Glutamatergic neuron (in vitro differentiated cells): ENCODE measurements at regions not wholly inside any gene's neighbourhood (a gene's known extent, or its start where the extent isn't known, plus 50 kb on each side); places are given as distances from the start of the nearest gene placed in this dataset.
A peak's percentile ranks its signal among the peaks of the same experiment; 100 is the strongest.
"Not testable (repeated sequence)": the region's sequence is repeated elsewhere in the genome, so short reads cannot be mapped to it uniquely, and the experiment has no call there.

Source experiments
- DNase-seq: peaks from one replicate; pipeline ENCODE4 v3.0.0; 2022
- H3K27ac Mint-ChIP-seq: one replicate; pipeline ENCODE4 v1.8.0; 2020; ENCODE audit warnings: mild to moderate bottlenecking, mixed read lengths, inconsistent platforms; ENCODE audit not compliant: unreplicated experiment
- H3K27me3 Mint-ChIP-seq: one replicate; pipeline ENCODE4 v1.8.0; 2020; ENCODE audit warnings: mild to moderate bottlenecking, moderate library complexity, mixed read lengths, inconsistent platforms; ENCODE audit not compliant: unreplicated experiment
- H3K36me3 Mint-ChIP-seq: one replicate; pipeline ENCODE4 v1.8.0; 2020; ENCODE audit warnings: mild to moderate bottlenecking, mixed read lengths, inconsistent platforms; ENCODE audit not compliant: unreplicated experiment
- H3K4me1 Mint-ChIP-seq: one replicate; pipeline ENCODE4 v1.8.0; 2020; ENCODE audit warnings: mild to moderate bottlenecking, low read depth, mixed read lengths, inconsistent platforms; ENCODE audit not compliant: unreplicated experiment
- H3K4me3 Mint-ChIP-seq: one replicate; pipeline ENCODE4 v1.8.0; 2020; ENCODE audit warnings: mild to moderate bottlenecking, mixed read lengths, inconsistent platforms; ENCODE audit not compliant: unreplicated experiment
- H3K9me3 Mint-ChIP-seq: one replicate; pipeline ENCODE4 v1.8.0; 2020; ENCODE audit warnings: mild to moderate bottlenecking, moderate library complexity, mixed read lengths, inconsistent platforms; ENCODE audit not compliant: unreplicated experiment
- CTCF ChIP-seq: fragments of 200-600 bp; sonication (generic); IDR thresholded peaks from one replicate; pipeline ENCODE4 v1.5.0; 2021; ENCODE audit not compliant: partially characterized antibody, unreplicated experiment

GRCh38 chr9:17888066-17888465 lies 309.2 kb downstream of the SH3GL2 start:
- DNase-seq: no peak
- peaks cover 19% of the 10 kb centered on the region for H3K4me1 Mint-ChIP-seq
- no peak overlapping the region for H3K27ac Mint-ChIP-seq
- H3K36me3 Mint-ChIP-seq: no peaks in the 10 kb centered on the region
- H3K9me3 Mint-ChIP-seq: peaks cover 2% of the 10 kb centered on the region
- peaks cover 2% of the 10 kb centered on the region for H3K27me3 Mint-ChIP-seq
- H3K4me3 Mint-ChIP-seq: no peak overlapping the region
- TF ChIP-seq CTCF: no peak

DNA sequence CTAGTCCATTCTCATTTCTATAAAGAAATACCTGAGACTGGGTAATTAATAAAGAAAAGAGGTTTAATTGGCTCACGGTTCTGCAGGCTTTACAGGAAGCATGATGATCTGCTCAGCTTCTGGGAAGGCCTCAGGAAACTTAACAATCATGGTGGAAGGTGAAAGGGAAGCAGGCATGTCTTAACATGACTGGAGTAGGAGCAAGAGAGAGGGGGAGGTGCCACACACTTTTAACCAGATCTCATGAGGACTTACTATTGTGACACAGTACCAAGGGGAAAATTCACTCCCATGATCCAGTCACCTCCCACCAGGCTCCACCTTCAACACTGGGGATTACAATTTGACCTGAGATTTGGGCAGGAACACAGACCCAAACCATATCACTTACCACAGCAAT lies 310.1 kb downstream of the SH3GL2 start:
- H3K4me3 Mint-ChIP-seq, H3K36me3 Mint-ChIP-seq, H3K9me3 Mint-ChIP-seq, H3K27ac Mint-ChIP-seq, H3K27me3 Mint-ChIP-seq, DNase-seq: not testable (repeated sequence)
- H3K4me1 Mint-ChIP-seq: peaks cover 19% of the 10 kb centered on the region

- Mint-ChIP-seq H3K4me1 (peaks cover 2% of the 10 kb centered on the region), H3K9me3 (no peaks in the 10 kb centered on the region), H3K27ac (no peak overlapping the region), H3K4me3 (no peak overlapping the region), H3K36me3 (no peaks in the 10 kb centered on the region), H3K27me3 (no peaks in the 10 kb centered on the region)
- TF ChIP-seq CTCF: no peak
- no peak for DNase-seq
Observed at GRCh38 chr9:17894501-17895160, 315.8 kb downstream of the SH3GL2 start.

DNA sequence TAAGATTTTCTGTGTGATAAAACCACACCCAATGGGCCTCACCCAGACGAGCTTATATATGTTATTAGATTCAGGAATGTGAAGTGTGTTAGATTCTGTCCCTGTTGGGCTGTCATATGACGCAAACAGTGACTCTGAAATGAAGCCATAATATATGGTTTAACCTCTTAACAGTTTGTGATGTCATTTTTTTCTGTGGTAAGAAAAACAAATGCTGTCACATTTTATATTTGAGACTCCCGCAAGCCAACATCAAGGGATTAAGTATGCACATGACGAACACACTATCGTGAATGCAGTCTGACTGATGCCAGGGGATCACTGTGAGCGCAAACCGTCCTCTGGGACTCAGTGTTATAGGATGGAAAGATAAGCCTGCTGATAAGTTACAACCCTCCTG lies 321.7 kb downstream of the SH3GL2 start:
- peaks cover 14% of the 10 kb centered on the region for H3K27me3 Mint-ChIP-seq
- no peak overlapping the region for H3K4me3 Mint-ChIP-seq
- no peak overlapping the region for H3K27ac Mint-ChIP-seq
- DNase-seq: no peak
- H3K36me3 Mint-ChIP-seq: peaks cover 10% of the 10 kb centered on the region
- H3K9me3 Mint-ChIP-seq: peaks cover 3% of the 10 kb centered on the region
- H3K4me1 Mint-ChIP-seq: no peaks in the 10 kb centered on the region
- no peak for TF ChIP-seq CTCF

GRCh38 chr9:17905366-17905765 lies 326.5 kb downstream of the SH3GL2 start:
- Mint-ChIP-seq H3K36me3 (peaks cover 10% of the 10 kb centered on the region), H3K27ac (no peak overlapping the region), H3K4me3 (peak overlapping the region; percentile 86), H3K27me3 (peaks cover 24% of the 10 kb centered on the region), H3K4me1 (no peaks in the 10 kb centered on the region), H3K9me3 (peaks cover 3% of the 10 kb centered on the region)
- TF ChIP-seq CTCF: no peak
- DNase-seq: no peak
